ENCODE measurements at regions not wholly inside any gene's neighbourhood (a gene's known extent, or its start where the extent isn't known, plus 50 kb on each side); places are given as distances from the start of the nearest gene placed in this dataset.

DNA sequence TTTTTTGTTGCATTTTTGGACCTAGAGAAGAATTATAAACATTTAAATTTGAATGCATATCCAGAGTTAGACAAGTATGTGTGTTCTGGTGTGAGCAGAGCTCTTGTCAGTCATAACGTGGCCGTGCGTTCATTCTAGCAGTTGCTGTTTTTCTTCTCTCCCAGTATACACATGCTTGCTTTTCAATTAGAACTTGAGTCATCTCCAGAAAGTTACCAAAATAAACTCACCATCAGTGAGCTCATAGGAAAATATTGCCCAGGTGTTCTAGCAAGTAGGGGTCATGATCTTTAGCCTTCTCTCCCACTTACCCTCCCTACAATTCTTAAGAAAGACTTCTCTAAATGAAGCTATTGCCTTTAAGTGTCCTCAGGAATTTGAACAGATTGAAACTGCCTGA lies 247.5 kb upstream of the TUT7 start:
- TF ChIP-seq, protein P1, sequence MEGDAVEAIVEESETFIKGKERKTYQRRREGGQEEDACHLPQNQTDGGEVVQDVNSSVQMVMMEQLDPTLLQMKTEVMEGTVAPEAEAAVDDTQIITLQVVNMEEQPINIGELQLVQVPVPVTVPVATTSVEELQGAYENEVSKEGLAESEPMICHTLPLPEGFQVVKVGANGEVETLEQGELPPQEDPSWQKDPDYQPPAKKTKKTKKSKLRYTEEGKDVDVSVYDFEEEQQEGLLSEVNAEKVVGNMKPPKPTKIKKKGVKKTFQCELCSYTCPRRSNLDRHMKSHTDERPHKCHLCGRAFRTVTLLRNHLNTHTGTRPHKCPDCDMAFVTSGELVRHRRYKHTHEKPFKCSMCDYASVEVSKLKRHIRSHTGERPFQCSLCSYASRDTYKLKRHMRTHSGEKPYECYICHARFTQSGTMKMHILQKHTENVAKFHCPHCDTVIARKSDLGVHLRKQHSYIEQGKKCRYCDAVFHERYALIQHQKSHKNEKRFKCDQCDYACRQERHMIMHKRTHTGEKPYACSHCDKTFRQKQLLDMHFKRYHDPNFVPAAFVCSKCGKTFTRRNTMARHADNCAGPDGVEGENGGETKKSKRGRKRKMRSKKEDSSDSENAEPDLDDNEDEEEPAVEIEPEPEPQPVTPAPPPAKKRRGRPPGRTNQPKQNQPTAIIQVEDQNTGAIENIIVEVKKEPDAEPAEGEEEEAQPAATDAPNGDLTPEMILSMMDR (IDR thresholded peaks at IDR 0.05; ENCODE audit: low read depth, low read length, missing control alignments) = no peak
- DNase-seq (ENCODE audit: low read depth) = no peak
- no peak overlapping the region for H3K4me3 ChIP-seq (ENCODE audit: low read depth, low read length)

DNA sequence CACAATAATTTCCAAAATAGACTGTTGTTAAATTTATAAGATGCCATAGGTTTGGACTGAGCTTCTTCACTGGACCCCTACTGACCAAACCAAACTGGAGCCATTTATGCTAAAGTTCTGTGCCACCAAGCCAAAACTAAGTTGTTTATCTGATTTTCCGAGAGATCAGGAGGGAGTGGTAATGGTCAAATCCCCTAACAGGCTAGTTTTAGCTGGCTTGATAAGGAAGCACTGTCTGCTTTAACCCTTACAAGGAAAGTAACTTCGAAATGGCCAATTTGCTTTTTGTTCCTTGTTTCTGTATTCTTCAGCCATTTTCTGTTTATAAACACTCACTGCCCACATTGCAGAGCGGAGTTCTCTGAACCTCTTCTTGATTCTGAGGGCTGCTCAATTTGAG lies 246.8 kb upstream of the TUT7 start:
- DNase-seq (ENCODE audit: low read depth) = no peak
- TF ChIP-seq, protein P1 (IDR thresholded peaks at IDR 0.05; ENCODE audit: low read depth, low read length, missing control alignments) = no peak
- no peak overlapping the region for H3K4me3 ChIP-seq (ENCODE audit: low read depth, low read length)

DNA sequence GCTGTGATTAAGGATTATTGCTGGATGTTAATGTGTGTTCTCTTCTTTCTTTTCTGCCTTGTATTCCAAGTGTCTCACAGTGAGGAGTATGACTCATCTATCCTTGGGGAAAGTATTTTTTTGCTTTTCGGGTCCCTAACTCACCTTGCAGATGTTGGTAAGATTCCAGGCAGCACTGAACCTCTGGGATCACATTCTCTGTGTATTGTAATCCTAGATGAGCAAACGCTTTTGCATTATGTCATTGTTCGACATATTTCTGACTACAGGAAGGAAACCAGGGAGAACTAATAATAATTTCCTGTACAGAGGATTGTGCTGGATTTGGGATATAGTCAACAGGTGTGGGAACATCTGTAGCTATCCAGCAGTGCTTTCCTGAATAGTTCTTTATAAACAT lies 246.1 kb upstream of the TUT7 start:
- no peak overlapping the region for H3K4me3 ChIP-seq (ENCODE audit: low read depth, low read length)
- no peak for DNase-seq (ENCODE audit: low read depth)
- TF ChIP-seq, protein P1 (IDR thresholded peaks at IDR 0.05; ENCODE audit: low read depth, low read length, missing control alignments) = no peak

DNA sequence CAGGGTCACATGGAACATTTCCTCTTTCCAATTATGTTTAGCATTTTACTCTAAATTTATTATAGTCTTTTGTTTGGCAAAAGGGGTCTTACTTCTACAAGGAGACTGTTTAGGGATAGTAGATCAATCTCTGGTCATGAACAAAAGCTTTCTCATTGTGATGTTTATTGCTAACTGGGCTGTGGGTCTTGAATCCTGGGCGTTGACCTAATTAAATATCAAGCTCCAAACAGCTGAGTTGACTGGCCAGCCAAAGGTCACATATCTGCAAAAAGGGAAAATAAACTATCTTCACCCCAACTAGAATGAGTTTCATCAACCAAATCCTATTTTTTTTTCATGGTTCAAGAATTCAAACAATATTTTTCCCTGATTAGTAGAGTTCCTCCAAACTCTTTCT lies 245.4 kb upstream of the TUT7 start:
- H3K4me3 ChIP-seq (ENCODE audit: low read depth, low read length) = no peak overlapping the region
- TF ChIP-seq, protein P1 (IDR thresholded peaks at IDR 0.05; ENCODE audit: low read depth, low read length, missing control alignments) = no peak
- DNase-seq (ENCODE audit: low read depth) = no peak

DNA sequence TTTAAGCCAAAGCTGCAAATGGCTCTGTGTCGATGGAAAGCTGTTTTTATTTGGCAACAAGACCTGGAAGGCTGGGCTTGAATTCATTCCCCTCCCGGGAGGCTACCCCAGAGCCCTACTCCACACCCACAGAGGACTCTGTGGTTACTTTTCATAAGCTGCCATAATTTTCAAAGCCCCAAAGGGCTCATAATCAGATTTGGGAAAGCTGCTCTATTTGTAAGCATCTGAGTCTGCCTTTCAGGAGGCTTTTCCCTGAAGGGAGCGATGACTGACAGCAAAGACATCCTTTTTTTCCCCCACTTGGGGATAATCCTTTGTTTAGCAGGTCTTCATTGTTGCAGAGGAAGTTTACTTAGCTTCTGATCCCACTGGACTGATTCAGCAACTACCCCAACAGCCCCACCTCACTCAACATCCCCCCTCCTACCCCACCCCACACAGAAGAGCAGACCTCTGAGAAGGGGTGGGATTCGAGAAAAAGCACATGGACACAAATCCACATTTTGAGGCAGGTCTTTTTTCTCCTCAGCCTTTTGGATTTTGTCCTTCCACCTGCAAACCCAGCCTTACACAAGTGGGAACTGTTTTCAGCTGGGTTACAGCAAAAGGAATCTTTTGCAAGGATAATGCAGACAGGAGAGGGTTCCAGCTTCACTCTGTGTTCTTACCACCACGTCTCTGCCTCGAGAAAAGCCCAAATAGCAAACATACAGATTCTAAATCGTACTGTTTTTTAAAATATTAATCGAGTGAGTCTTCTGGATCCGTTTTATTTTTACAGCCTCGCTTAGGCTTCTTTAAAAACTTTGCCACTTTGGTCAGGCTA lies 244.4 kb upstream of the TUT7 start:
- H3K4me3 ChIP-seq (ENCODE audit: low read depth, low read length) = no peak overlapping the region
- DNase-seq (ENCODE audit: low read depth) = no peak
- TF ChIP-seq, protein P1 (IDR thresholded peaks at IDR 0.05; ENCODE audit: low read depth, low read length, missing control alignments) = no peak

DNA sequence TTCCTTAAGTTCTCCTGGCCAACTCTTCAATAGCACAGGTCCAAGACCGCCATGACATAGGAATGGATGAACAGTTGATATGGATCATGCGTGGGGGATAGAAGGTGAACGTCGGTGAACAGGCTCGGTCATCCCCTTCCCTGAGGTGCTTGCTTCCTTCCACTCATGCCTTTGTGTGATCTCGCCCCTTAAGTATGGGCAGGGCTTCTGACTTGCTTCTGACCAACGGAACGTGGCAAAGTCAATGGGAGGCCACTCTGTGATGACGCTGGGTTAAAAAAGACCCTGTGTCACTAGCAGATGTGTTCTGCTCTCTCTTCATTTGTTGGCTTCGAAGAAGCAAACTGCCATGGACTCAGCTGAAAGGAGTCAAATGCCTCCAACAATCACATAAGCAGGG lies 240.5 kb upstream of the TUT7 start:
- DNase-seq (ENCODE audit: low read depth) = no peak
- TF ChIP-seq, protein P1 (IDR thresholded peaks at IDR 0.05; ENCODE audit: low read depth, low read length, missing control alignments) = no peak
- no peak overlapping the region for H3K4me3 ChIP-seq (ENCODE audit: low read depth, low read length)

DNA sequence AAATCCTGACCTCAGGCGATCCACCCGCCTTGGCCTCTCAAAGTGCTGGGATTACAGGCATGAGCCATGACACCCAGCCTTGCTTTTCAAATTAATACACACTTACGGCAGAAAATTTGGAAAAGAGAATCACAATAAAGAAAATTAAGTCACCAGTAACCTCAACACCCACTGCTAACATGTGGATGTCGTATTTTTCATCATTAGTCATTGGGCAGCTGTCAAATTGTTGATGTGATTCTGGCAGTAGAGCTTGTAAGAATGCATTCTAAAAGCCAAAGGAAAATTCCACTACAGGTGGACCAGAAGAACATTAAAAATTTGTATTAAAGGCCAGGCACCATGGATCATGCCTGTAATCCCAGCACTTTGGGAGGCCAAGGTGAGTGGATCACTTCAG lies 237.3 kb upstream of the TUT7 start:
- TF ChIP-seq, protein P1 (IDR thresholded peaks at IDR 0.05; ENCODE audit: low read depth, low read length, missing control alignments) = no peak
- DNase-seq (ENCODE audit: low read depth) = no peak
- H3K4me3 ChIP-seq (ENCODE audit: low read depth, low read length) = no peak overlapping the region
